BJ (cell line): ENCODE measurements at regions not wholly inside any gene's neighbourhood (a gene's known extent, or its start where the extent isn't known, plus 50 kb on each side); places are given as distances from the start of the nearest gene placed in this dataset.

ENCODE experiments used
- CTCF ChIA-PET: fragments of 350-600 bp; formaldehyde crosslinking; extraction: SDS; loops from one replicate; lab custom pipeline; 2021; ENCODE audit warnings: antibody characterized with exemption, inconsistent platforms; lab: Yijun Ruan, JAX
- POLR2A ChIA-PET: fragments of 300-600 bp; sonication (Branson Sonifier 250); formaldehyde crosslinking; extraction: SDS; loops from one replicate; lab custom pipeline; 2021; ENCODE audit warnings: antibody characterized with exemption; lab: Charles Lee
- DNase-seq: peaks from one replicate; pipeline ENCODE4 v3.0.0-alpha.2; 2011; ENCODE audit warnings: low read depth
- H3K27me3 ChIP-seq: 2 replicates; pipeline ENCODE4 v1.6.0; 2011; ENCODE audit warnings: low read length; ENCODE audit not compliant: control insufficient read depth, insufficient read depth
- H3K36me3 ChIP-seq: 2 replicates; pipeline ENCODE4 v1.5.1; 2011; ENCODE audit warnings: low read length; ENCODE audit not compliant: control insufficient read depth, insufficient read depth
- H3K4me3 ChIP-seq: 2 replicates; pipeline ENCODE4 v1.5.1; 2011; ENCODE audit warnings: low read depth, mild to moderate bottlenecking, control low read depth, low read length
- TF ChIP-seq, protein P1 (sequence below): IDR thresholded peaks from 2 replicates; pipeline ENCODE4 v1.5.1; 2011; ENCODE audit warnings: low read depth, mild to moderate bottlenecking, control low read depth, inconsistent platforms, low read length, moderate library complexity; ENCODE audit not compliant: insufficient read depth

DNA sequence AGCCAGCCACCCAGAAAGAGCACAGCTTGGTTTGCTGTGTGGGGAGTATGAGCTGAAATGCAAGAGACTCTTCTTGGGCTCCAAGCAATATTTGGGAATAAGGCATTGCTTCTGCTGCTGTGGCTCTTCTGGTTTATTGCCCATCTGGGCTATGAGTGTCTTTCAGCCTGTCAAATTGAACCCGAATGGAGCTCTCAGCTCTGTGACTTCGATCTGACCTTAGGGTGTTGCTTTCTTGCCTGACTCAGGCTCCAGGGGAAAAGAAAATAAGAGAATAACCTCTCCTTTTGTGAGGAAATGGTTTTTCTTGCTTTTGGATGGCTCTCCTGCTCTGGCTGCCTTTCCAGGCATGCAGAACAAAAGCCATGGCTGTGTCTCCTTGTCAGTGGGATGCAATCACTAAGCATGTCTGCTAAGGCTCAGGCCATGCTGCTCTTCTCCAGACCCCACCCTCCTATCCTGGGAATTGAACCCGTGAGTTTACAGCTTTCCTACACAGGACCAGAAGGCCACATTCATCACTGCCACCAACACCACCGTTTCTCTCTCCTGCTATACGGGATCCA lies 169.4 kb upstream of the JAG1 start:
- H3K27me3 ChIP-seq, result no peaks in the 10 kb centered on the region
- no peaks in the 10 kb centered on the region for H3K36me3 ChIP-seq
- CTCF ChIA-PET, result no interaction called here
- no peak for DNase-seq
- TF ChIP-seq, protein P1, sequence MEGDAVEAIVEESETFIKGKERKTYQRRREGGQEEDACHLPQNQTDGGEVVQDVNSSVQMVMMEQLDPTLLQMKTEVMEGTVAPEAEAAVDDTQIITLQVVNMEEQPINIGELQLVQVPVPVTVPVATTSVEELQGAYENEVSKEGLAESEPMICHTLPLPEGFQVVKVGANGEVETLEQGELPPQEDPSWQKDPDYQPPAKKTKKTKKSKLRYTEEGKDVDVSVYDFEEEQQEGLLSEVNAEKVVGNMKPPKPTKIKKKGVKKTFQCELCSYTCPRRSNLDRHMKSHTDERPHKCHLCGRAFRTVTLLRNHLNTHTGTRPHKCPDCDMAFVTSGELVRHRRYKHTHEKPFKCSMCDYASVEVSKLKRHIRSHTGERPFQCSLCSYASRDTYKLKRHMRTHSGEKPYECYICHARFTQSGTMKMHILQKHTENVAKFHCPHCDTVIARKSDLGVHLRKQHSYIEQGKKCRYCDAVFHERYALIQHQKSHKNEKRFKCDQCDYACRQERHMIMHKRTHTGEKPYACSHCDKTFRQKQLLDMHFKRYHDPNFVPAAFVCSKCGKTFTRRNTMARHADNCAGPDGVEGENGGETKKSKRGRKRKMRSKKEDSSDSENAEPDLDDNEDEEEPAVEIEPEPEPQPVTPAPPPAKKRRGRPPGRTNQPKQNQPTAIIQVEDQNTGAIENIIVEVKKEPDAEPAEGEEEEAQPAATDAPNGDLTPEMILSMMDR, result no peak
- POLR2A ChIA-PET, result no interaction called here
- no peak overlapping the region for H3K4me3 ChIP-seq

DNA sequence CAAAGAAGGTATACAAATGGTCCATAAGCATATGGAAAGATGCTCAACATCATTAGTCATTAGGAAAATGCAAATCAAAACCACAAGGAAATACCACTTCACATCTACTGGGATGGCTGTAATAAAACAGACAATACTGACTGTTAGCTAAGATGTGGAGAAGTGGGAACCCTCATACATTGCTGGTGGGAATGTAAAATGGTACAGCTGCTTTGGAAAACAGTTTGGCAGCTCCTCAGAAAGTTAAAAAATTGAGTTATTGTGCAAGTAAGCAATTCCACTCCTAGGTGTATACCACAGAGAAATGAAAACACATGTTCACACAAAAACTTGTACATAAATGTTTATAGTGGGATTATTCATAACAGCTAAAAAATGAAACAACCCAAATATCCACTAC lies 173.0 kb upstream of the JAG1 start:
- no peak for DNase-seq
- CTCF ChIA-PET, result interaction anchor here (1.0 to 1.1 kb wide), 2 partner anchors 9 to 13 kb away, joined by 3 read pairs; no protein-coding TSS in a partner anchor
- POLR2A ChIA-PET, result no interaction called here

DNA sequence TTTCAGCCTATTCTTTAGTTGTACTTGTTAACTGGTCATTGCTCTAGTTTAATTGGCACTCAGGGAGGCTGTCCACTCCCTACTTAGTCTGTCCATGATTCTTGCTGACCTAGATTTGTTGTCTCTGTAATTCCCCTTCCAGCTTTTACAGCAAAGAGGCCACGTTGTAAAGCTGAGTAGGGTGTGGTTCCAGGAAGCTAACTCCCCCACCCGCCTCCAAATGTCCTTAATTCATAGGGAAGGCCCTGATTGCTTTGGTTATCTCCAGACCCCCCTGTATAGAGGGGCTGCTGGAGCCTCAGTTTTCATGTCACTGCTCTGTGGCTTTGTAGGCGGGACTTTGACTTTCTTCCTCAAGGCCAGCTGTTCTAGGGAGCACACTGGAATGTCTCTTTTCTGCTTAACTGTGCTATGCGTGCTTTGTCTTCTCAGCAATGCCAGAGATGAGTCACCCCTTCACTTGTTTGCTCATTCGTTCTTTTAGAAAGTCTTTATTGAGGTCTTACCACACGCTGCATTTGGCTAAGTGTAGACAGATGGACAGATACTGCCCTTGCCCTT lies 175.1 kb upstream of the JAG1 start:
- POLR2A ChIA-PET, result no interaction called here
- TF ChIP-seq, protein P1, result no peak
- peak; percentile 58 for DNase-seq
- CTCF ChIA-PET, result no interaction called here
- no peaks in the 10 kb centered on the region; the same call in 1 of the 2 replicates for H3K27me3 ChIP-seq
- H3K36me3 ChIP-seq, result no peaks in the 10 kb centered on the region
- H3K4me3 ChIP-seq, result no peak overlapping the region

More for the DNA sequence above, 173.0 kb upstream of the JAG1 start:
- Histone ChIP-seq H3K27me3 (no peaks in the 10 kb centered on the region), H3K36me3 (no peaks in the 10 kb centered on the region), H3K4me3 (no peak overlapping the region)
- TF ChIP-seq, protein P1, result no peak

DNA sequence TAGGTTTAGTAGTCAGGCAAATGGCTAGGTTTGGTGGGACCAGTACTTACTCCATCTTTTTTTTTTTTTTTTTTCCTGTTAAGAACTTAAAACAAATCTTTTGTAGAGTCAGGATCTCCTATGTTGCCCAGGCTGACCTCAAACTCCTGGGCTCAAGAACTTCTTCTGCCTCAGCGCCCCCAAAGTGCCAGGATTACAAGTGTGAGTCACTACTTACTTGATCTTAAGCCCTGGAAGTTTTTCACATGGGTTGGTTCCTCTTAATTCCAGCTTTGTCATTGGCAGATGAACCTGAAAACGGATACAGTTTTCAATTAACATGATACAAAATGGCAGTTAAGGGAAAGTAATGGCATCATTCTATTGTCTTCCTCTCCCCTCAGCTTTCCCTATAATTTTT lies 179.4 kb upstream of the JAG1 start:
- TF ChIP-seq, protein P1, result no peak
- Histone ChIP-seq H3K36me3 (no peaks in the 10 kb centered on the region), H3K27me3 (no peaks in the 10 kb centered on the region; the same call in 1 of the 2 replicates), H3K4me3 (no peak overlapping the region)
- POLR2A ChIA-PET, result no interaction called here
- CTCF ChIA-PET, result interaction anchor here (0.6 kb wide), 1 partner anchor 30 kb away, joined by 3 read pairs; no protein-coding TSS in a partner anchor
- no peak for DNase-seq

DNA sequence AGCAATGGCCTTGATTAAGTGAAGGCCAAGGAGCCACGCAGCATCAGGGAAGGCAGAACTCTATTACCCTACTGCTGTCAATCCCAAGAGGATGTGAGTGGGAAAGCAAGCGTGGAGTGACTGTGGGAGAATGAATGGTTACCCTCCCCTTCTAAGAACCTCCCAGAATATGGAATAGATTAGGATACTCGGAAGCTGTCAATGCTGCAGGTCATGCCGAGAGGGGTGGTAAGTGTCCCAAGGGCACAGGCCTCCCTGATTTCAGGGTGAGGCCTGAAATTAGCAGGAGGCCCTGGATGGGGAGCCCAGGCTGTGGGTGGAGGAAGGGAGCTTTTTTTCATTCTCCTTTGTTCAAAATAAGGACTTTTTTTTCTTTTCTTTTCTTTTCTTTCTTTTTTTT lies 179.9 kb upstream of the JAG1 start:
- Histone ChIP-seq H3K27me3 (no peaks in the 10 kb centered on the region; the same call in 1 of the 2 replicates), H3K4me3 (no peak overlapping the region), H3K36me3 (no peaks in the 10 kb centered on the region)
- no peak for DNase-seq
- TF ChIP-seq, protein P1, result no peak
- POLR2A ChIA-PET, result no interaction called here
- CTCF ChIA-PET, result no interaction called here
